ENCODE measurements at regions not wholly inside any gene's neighbourhood (a gene's known extent, or its start where the extent isn't known, plus 50 kb on each side); places are given as distances from the start of the nearest gene placed in this dataset.

GRCh38 chr2:64402876-64403275 is 51.1 kb upstream of the LGALSL start:
- DNase-seq (ENCODE audit: low read depth): peak; percentile 23

DNA sequence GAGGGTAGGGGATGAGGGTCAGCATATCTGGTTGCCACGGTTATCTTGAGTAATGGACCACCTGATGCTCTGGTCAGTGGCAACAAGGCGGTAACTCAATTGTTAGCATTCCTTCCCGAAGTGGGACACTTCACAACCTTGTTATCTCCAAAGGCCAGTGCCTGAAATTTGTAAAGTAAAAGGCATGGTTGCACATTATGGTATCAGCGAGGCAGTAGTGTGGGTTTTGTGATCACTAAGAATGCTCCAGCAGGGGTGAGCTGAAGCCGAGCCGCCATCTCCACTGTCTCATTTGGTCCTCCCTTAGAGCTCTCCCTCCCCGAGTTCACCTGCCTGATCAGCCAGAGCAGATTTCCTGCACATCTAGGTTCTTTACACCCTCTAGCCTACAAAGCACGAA is 50.5 kb upstream of the LGALSL start:
- no peak for DNase-seq (ENCODE audit: low read depth)

DNA sequence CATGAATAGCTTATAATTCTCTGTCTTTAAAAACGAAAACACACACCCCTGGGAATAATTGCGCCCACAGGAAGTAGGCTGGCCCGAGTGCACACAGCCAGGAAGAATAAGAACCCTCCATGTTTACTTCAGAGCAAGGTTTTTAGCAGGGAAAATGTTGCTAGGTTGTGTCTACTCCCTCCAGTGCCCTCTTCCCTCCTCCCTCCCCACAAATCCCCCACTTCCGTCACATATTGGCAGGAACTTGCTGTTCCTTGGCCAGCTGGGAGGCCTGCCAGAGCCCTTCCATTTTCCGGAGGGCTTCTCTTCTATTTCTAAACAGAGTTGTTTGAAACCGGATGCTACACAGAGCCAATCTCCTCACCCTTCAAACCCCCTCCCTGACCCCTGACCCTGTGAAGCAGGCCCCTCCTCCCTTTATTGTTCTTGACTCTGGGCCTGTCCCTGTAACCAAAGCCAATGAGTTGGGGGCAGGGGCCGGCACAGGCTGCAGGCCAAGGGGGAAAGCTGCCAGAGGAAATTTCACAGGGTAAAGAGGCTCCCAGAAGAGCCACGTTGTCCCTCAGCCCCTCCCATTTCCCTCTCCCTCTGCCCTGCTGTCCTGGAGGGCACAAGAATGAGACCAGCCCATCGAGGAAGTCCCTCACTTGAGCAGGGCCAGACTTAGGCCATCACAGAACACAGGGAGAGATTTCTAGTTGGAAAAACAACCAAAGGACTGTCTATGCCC is 49.8 kb upstream of the LGALSL start:
- DNase-seq (ENCODE audit: low read depth): peak; percentile 73
